ENCODE measurements at regions not wholly inside any gene's neighbourhood (a gene's known extent, or its start where the extent isn't known, plus 50 kb on each side); places are given as distances from the start of the nearest gene placed in this dataset.
"Not testable (repeated sequence)": the region's sequence is repeated elsewhere in the genome, so short reads cannot be mapped to it uniquely, and the experiment has no call there.

DNA sequence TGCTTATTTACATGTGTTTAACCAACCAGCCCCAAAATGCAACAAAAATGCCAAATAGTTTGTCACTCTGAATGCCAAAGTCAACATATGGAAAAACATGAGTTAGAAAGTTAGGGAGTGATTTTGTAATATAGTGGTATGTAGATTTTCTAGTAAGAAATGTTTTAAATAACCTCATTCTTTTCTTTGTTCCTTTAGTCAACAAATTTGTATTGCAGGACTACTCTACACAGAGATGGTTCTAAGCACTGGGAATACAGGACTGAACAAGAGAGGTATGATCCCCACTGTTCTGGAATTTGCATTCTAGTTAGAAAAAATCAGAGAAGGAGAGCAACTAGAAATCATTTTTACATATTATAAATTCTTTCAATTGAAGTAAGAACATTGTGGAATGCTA, 218.8 kb upstream of the ANXA10 start:
- CTCF ChIA-PET, result no interaction called here
- BruUV-seq (replicated peaks), result no TSS peak
- TF ChIP-seq RB1 (IDR thresholded peaks at IDR 0.05; ENCODE audit: borderline replicate concordance), result no peak
- TF ChIP-seq HDAC6 (IDR thresholded peaks at IDR 0.05; ENCODE audit: unreplicated experiment), result no peak
- TF ChIP-seq RBBP5 (conservative IDR thresholded peaks at IDR 0.05), result no peak
- TF ChIP-seq LARP7 (IDR thresholded peaks at IDR 0.05), result no peak
- TF ChIP-seq, protein P1, sequence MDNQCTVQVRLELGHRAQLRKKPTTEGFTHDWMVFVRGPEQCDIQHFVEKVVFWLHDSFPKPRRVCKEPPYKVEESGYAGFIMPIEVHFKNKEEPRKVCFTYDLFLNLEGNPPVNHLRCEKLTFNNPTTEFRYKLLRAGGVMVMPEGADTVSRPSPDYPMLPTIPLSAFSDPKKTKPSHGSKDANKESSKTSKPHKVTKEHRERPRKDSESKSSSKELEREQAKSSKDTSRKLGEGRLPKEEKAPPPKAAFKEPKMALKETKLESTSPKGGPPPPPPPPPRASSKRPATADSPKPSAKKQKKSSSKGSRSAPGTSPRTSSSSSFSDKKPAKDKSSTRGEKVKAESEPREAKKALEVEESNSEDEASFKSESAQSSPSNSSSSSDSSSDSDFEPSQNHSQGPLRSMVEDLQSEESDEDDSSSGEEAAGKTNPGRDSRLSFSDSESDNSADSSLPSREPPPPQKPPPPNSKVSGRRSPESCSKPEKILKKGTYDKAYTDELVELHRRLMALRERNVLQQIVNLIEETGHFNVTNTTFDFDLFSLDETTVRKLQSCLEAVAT (IDR thresholded peaks at IDR 0.05), result no peak
- TF ChIP-seq BCL11A (IDR thresholded peaks at IDR 0.05; ENCODE audit: low read depth, low read length), result no peak
- no peak for TF ChIP-seq ZNF384 (IDR thresholded peaks at IDR 0.05; ENCODE audit: borderline replicate concordance, low read depth, low read length)
- TF ChIP-seq WRNIP1 (IDR thresholded peaks at IDR 0.05; ENCODE audit: borderline replicate concordance, low read depth, low read length), result no peak
- TF ChIP-seq, protein P2, sequence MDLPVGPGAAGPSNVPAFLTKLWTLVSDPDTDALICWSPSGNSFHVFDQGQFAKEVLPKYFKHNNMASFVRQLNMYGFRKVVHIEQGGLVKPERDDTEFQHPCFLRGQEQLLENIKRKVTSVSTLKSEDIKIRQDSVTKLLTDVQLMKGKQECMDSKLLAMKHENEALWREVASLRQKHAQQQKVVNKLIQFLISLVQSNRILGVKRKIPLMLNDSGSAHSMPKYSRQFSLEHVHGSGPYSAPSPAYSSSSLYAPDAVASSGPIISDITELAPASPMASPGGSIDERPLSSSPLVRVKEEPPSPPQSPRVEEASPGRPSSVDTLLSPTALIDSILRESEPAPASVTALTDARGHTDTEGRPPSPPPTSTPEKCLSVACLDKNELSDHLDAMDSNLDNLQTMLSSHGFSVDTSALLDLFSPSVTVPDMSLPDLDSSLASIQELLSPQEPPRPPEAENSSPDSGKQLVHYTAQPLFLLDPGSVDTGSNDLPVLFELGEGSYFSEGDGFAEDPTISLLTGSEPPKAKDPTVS (IDR thresholded peaks at IDR 0.05; ENCODE audit: low read depth, low read length), result no peak
- TF ChIP-seq SMC3 (IDR thresholded peaks at IDR 0.05; ENCODE audit: borderline replicate concordance, low read length), result no peak
- TF ChIP-seq SMARCA5 (IDR thresholded peaks at IDR 0.05), result no peak
- TF ChIP-seq, protein P3, sequence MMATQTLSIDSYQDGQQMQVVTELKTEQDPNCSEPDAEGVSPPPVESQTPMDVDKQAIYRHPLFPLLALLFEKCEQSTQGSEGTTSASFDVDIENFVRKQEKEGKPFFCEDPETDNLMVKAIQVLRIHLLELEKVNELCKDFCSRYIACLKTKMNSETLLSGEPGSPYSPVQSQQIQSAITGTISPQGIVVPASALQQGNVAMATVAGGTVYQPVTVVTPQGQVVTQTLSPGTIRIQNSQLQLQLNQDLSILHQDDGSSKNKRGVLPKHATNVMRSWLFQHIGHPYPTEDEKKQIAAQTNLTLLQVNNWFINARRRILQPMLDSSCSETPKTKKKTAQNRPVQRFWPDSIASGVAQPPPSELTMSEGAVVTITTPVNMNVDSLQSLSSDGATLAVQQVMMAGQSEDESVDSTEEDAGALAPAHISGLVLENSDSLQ (IDR thresholded peaks at IDR 0.05), result no peak
- no peak for TF ChIP-seq SREBF2 (IDR thresholded peaks at IDR 0.05; ENCODE audit: low read length)

DNA sequence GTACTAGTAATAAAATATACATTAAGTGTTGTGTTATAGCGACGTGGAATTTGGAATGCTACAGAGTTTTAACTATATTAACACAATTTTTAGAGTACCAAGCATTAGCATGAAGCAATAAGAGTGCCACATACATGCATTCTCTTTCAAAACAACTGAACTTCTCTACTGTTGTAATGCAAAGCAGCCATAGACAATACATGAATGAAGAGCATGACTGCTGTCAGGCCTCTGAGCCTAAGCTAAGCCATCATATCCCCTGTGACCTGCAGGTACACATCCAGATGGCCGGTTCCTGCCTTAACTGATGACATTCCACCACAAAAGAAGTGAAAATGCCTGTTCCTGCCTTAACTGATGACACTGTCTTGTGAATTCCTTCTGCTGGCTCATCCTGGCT, 216.2 kb upstream of the ANXA10 start:
- H3K27ac ChIP-seq (ENCODE audit: control insufficient read depth, insufficient read depth); ATAC-seq; SMC1A ChIA-PET (ENCODE audit: uncharacterized antibody, unreplicated experiment); in situ Hi-C loops (cut with MboI); DNase-seq (ENCODE audit: low read depth, low spot score); BruUV-seq (replicated peaks); H3K79me2 ChIP-seq (ENCODE audit: control insufficient read depth, insufficient read depth, low read length); FAIRE-seq; intact Hi-C loops (cut with micrococcal nuclease; ENCODE audit: unreplicated experiment); H3K9ac ChIP-seq (ENCODE audit: control insufficient read depth, insufficient read depth, low read length); H3K4me1 ChIP-seq (ENCODE audit: control insufficient read depth, insufficient read depth, low read length); H3K4me3 ChIP-seq; H3K27me3 ChIP-seq (replicated peaks in 1 of 2; ENCODE audit: control insufficient read depth in 2 of 2, insufficient read depth in 2 of 2, low read length in 1 of 2); H3K4me2 ChIP-seq (ENCODE audit: control insufficient read depth, insufficient read depth); CTCF ChIA-PET; RAD21 ChIA-PET (ENCODE audit: unreplicated experiment); H3K9me3 ChIP-seq (replicated peaks; ENCODE audit: control insufficient read depth, insufficient read depth, low read length); H3K36me3 ChIP-seq (ENCODE audit: control insufficient read depth in 2 of 2, insufficient read depth in 2 of 2, low read length in 1 of 2); H4K20me1 ChIP-seq (ENCODE audit: control insufficient read depth, insufficient read depth); POLR2A ChIA-PET; H2AFZ ChIP-seq (ENCODE audit: control insufficient read depth, low read depth, low read length): not testable (repeated sequence)
- 17% methylated on average over 3 of the region's 3 CpGs for WGBS (ENCODE audit: insufficient coverage, insufficient replicate concordance, low lambda C conversion rate, missing lambda C conversion rate)

More for the DNA sequence above, 218.8 kb upstream of the ANXA10 start:
- H3K36me3 ChIP-seq (ENCODE audit: control insufficient read depth in 2 of 2, insufficient read depth in 2 of 2, low read length in 1 of 2), result no peaks in the 10 kb centered on the region
- RAD21 ChIA-PET (ENCODE audit: unreplicated experiment), result no interaction called here
- intact Hi-C loops (cut with micrococcal nuclease; ENCODE audit: unreplicated experiment), result no loop called here
- H3K27me3 ChIP-seq (replicated peaks in 1 of 2; ENCODE audit: control insufficient read depth in 2 of 2, insufficient read depth in 2 of 2, low read length in 1 of 2), result no peaks in the 10 kb centered on the region
- H3K4me1 ChIP-seq (ENCODE audit: control insufficient read depth, insufficient read depth, low read length), result no peaks in the 10 kb centered on the region
- no peak overlapping the region for H2AFZ ChIP-seq (ENCODE audit: control insufficient read depth, low read depth, low read length)
- H3K27ac ChIP-seq (ENCODE audit: control insufficient read depth, insufficient read depth), result no peak overlapping the region
- POLR2A ChIA-PET, result no interaction called here
- no peak for ATAC-seq
- H3K9ac ChIP-seq (ENCODE audit: control insufficient read depth, insufficient read depth, low read length), result no peak overlapping the region
- SMC1A ChIA-PET (ENCODE audit: uncharacterized antibody, unreplicated experiment), result no interaction called here
- no peak for DNase-seq (ENCODE audit: low read depth, low spot score)
- no peak overlapping the region for H3K4me2 ChIP-seq (ENCODE audit: control insufficient read depth, insufficient read depth)
- H3K79me2 ChIP-seq (ENCODE audit: control insufficient read depth, insufficient read depth, low read length), result no peaks in the 10 kb centered on the region
- no peak overlapping the region for H3K4me3 ChIP-seq
- in situ Hi-C loops (cut with MboI), result no loop called here
- H4K20me1 ChIP-seq (ENCODE audit: control insufficient read depth, insufficient read depth), result no peaks in the 10 kb centered on the region
- FAIRE-seq, result no peak
- no peaks in the 10 kb centered on the region for H3K9me3 ChIP-seq (replicated peaks; ENCODE audit: control insufficient read depth, insufficient read depth, low read length)

All from GM12878 (cell line).